ENCODE measurements at regions not wholly inside any gene's neighbourhood (a gene's known extent, or its start where the extent isn't known, plus 50 kb on each side); places are given as distances from the start of the nearest gene placed in this dataset.

DNA sequence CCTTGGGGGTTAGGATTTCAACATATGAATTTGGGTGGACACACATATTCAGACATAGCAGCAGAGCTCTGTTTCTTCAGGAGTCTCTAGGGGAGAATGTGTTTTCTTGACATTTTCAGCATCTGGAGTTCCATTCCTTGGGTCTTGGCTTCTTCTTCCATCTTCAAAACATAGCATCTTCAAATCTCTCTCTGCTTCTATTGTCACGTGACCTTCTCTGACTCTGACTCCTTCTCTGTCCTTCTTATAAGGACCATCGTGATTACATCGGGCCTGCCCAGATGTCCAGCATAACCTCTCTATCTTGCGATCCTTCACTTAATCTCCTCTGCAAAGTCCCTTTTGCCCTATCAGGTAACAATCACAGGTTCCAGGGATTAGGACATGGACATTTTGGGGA lies 101.0 kb upstream of the CHD6 start:
- H3K79me2 ChIP-seq (ENCODE audit: control insufficient read depth, insufficient read depth, low read length), result no peaks in the 10 kb centered on the region
- BruUV-seq (replicated peaks), result no TSS peak
- no peaks in the 10 kb centered on the region for H3K36me3 ChIP-seq (ENCODE audit: control insufficient read depth in 2 of 2, insufficient read depth in 2 of 2, low read length in 1 of 2)
- no peaks in the 10 kb centered on the region for H3K4me1 ChIP-seq (ENCODE audit: control insufficient read depth, insufficient read depth, low read length)
- in situ Hi-C loops (cut with MboI), result no loop called here
- no peak for DNase-seq (ENCODE audit: low read depth, low spot score)
- no peak overlapping the region for H2AFZ ChIP-seq (ENCODE audit: control insufficient read depth, low read depth, low read length)
- CTCF ChIA-PET, result interaction anchor here (0.6 kb wide), 1 partner anchor 511 kb away, joined by 3 read pairs; no protein-coding TSS in a partner anchor
- no peaks in the 10 kb centered on the region; a peak in 1 of 4 replicates for H3K27me3 ChIP-seq (replicated peaks in 1 of 2; ENCODE audit: control insufficient read depth in 2 of 2, insufficient read depth in 2 of 2, low read length in 1 of 2)
- no peak overlapping the region for H3K9ac ChIP-seq (ENCODE audit: control insufficient read depth, insufficient read depth, low read length)
- 76% methylated on average over 4 of the region's 4 CpGs for WGBS (ENCODE audit: insufficient coverage, insufficient replicate concordance, low lambda C conversion rate, missing lambda C conversion rate)
- H3K4me2 ChIP-seq (ENCODE audit: control insufficient read depth, insufficient read depth), result no peak overlapping the region
- no peak overlapping the region for H3K27ac ChIP-seq (ENCODE audit: control insufficient read depth, insufficient read depth)
- POLR2A ChIA-PET, result no interaction called here
- intact Hi-C loops (cut with micrococcal nuclease; ENCODE audit: unreplicated experiment), result no loop called here
- no peak for FAIRE-seq
- SMC1A ChIA-PET (ENCODE audit: uncharacterized antibody, unreplicated experiment), result no interaction called here
- no peak for ATAC-seq
- H3K9me3 ChIP-seq (replicated peaks; ENCODE audit: control insufficient read depth, insufficient read depth, low read length), result no peaks in the 10 kb centered on the region
- H4K20me1 ChIP-seq (ENCODE audit: control insufficient read depth, insufficient read depth), result no peaks in the 10 kb centered on the region
- RAD21 ChIA-PET (ENCODE audit: unreplicated experiment), result no interaction called here
- TF ChIP-seq CHD2 (IDR thresholded peaks at IDR 0.05; ENCODE audit: borderline replicate concordance, low read depth, low read length) (no peak), RAD51 (IDR thresholded peaks at IDR 0.05) (peak; percentile 47; the same call in 1 of the 2 replicates)
- H3K4me3 ChIP-seq, result no peak overlapping the region

DNA sequence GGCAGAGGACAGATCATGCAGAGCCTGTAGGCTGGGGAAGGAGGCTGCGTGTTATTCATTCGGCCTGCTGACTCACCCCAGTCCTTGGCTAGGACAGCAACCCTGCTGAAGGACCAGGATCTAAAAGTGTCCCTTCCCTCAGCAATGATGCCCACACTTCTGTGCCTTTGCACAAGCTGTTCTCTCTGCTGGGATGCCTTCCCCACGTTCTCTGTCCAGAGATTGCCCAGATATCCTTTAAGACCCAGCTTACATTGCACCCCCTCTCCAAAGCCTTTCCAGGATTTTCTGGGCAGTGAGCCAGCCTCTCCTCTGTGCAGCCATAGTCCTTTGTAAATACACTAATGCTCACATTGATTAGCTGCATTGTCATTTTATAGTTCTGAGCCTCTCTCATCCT lies 99.3 kb upstream of the CHD6 start:
- ChIA-PET CTCF (interaction anchor here (1.2 kb wide), 1 partner anchor 813 kb away, joined by 3 read pairs; no protein-coding TSS in a partner anchor), RAD21 (ENCODE audit: unreplicated experiment) (no interaction called here), POLR2A (no interaction called here), SMC1A (ENCODE audit: uncharacterized antibody, unreplicated experiment) (no interaction called here)
- in situ Hi-C loops (cut with MboI), result no loop called here
- H3K9me3 ChIP-seq (replicated peaks; ENCODE audit: control insufficient read depth, insufficient read depth, low read length), result no peaks in the 10 kb centered on the region
- no peak overlapping the region for H3K4me3 ChIP-seq
- intact Hi-C loops (cut with micrococcal nuclease; ENCODE audit: unreplicated experiment), result no loop called here
- H3K27me3 ChIP-seq (replicated peaks in 1 of 2; ENCODE audit: control insufficient read depth in 2 of 2, insufficient read depth in 2 of 2, low read length in 1 of 2), result no peaks in the 10 kb centered on the region; a peak in 1 of 4 replicates
- H4K20me1 ChIP-seq (ENCODE audit: control insufficient read depth, insufficient read depth), result no peaks in the 10 kb centered on the region
- BruUV-seq (replicated peaks), result no TSS peak
- no peak overlapping the region for H3K4me2 ChIP-seq (ENCODE audit: control insufficient read depth, insufficient read depth)
- H3K27ac ChIP-seq (ENCODE audit: control insufficient read depth, insufficient read depth), result no peak overlapping the region
- no peaks in the 10 kb centered on the region for H3K36me3 ChIP-seq (ENCODE audit: control insufficient read depth in 2 of 2, insufficient read depth in 2 of 2, low read length in 1 of 2)
- DNase-seq (ENCODE audit: low read depth, low spot score) (no peak), ATAC-seq (no peak), FAIRE-seq (no peak)
- H2AFZ ChIP-seq (ENCODE audit: control insufficient read depth, low read depth, low read length), result no peak overlapping the region
- no peaks in the 10 kb centered on the region for H3K4me1 ChIP-seq (ENCODE audit: control insufficient read depth, insufficient read depth, low read length)
- no peak for TF ChIP-seq SPI1 (IDR thresholded peaks at IDR 0.05; ENCODE audit: borderline replicate concordance, insufficient read depth, low read depth, low read length)
- TF ChIP-seq, protein P1, sequence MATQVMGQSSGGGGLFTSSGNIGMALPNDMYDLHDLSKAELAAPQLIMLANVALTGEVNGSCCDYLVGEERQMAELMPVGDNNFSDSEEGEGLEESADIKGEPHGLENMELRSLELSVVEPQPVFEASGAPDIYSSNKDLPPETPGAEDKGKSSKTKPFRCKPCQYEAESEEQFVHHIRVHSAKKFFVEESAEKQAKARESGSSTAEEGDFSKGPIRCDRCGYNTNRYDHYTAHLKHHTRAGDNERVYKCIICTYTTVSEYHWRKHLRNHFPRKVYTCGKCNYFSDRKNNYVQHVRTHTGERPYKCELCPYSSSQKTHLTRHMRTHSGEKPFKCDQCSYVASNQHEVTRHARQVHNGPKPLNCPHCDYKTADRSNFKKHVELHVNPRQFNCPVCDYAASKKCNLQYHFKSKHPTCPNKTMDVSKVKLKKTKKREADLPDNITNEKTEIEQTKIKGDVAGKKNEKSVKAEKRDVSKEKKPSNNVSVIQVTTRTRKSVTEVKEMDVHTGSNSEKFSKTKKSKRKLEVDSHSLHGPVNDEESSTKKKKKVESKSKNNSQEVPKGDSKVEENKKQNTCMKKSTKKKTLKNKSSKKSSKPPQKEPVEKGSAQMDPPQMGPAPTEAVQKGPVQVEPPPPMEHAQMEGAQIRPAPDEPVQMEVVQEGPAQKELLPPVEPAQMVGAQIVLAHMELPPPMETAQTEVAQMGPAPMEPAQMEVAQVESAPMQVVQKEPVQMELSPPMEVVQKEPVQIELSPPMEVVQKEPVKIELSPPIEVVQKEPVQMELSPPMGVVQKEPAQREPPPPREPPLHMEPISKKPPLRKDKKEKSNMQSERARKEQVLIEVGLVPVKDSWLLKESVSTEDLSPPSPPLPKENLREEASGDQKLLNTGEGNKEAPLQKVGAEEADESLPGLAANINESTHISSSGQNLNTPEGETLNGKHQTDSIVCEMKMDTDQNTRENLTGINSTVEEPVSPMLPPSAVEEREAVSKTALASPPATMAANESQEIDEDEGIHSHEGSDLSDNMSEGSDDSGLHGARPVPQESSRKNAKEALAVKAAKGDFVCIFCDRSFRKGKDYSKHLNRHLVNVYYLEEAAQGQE (IDR thresholded peaks at IDR 0.05; ENCODE audit: low read depth, low read length), result no peak
- TF ChIP-seq, protein P2, sequence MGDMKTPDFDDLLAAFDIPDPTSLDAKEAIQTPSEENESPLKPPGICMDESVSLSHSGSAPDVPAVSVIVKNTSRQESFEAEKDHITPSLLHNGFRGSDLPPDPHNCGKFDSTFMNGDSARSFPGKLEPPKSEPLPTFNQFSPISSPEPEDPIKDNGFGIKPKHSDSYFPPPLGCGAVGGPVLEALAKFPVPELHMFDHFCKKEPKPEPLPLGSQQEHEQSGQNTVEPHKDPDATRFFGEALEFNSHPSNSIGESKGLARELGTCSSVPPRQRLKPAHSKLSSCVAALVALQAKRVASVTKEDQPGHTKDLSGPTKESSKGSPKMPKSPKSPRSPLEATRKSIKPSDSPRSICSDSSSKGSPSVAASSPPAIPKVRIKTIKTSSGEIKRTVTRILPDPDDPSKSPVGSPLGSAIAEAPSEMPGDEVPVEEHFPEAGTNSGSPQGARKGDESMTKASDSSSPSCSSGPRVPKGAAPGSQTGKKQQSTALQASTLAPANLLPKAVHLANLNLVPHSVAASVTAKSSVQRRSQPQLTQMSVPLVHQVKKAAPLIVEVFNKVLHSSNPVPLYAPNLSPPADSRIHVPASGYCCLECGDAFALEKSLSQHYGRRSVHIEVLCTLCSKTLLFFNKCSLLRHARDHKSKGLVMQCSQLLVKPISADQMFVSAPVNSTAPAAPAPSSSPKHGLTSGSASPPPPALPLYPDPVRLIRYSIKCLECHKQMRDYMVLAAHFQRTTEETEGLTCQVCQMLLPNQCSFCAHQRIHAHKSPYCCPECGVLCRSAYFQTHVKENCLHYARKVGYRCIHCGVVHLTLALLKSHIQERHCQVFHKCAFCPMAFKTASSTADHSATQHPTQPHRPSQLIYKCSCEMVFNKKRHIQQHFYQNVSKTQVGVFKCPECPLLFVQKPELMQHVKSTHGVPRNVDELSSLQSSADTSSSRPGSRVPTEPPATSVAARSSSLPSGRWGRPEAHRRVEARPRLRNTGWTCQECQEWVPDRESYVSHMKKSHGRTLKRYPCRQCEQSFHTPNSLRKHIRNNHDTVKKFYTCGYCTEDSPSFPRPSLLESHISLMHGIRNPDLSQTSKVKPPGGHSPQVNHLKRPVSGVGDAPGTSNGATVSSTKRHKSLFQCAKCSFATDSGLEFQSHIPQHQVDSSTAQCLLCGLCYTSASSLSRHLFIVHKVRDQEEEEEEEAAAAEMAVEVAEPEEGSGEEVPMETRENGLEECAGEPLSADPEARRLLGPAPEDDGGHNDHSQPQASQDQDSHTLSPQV (IDR thresholded peaks at IDR 0.05), result no peak
- WGBS (ENCODE audit: insufficient coverage, insufficient replicate concordance, low lambda C conversion rate, missing lambda C conversion rate), result 49% methylated on average over 3 of the region's 3 CpGs
- no peak overlapping the region for H3K9ac ChIP-seq (ENCODE audit: control insufficient read depth, insufficient read depth, low read length)
- H3K79me2 ChIP-seq (ENCODE audit: control insufficient read depth, insufficient read depth, low read length), result no peaks in the 10 kb centered on the region
